ENCODE measurements at regions not wholly inside any gene's neighbourhood (a gene's known extent, or its start where the extent isn't known, plus 50 kb on each side); places are given as distances from the start of the nearest gene placed in this dataset.

DNA sequence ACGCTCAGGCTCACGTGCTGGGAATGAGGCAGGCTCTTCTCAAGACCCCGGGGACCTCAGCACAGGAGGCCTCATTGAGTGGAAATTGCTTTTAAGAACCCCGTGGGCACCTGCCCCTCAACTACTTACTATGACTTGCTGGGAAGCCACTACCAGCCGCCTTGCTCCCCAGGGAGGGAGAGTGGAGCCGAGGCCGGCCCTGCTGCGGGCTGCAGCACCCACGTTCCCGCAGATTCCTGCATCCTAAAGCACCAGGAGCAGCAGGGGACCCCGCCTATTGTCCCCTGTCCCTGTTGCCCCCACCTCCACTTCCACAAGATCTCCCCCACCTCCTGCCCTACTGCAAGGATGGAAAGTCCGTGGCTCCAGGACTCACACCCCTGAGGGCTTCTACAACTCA is 541.6 kb upstream of the PFKP start:
- Histone ChIP-seq H3K36me3 (replicated peaks in 1 of 2; ENCODE audit: control extremely low read depth in 1 of 2, control insufficient read depth in 1 of 2, extremely low read depth in 1 of 2, insufficient read depth in 2 of 2, low read length in 1 of 2) (no peaks in the 10 kb centered on the region), H3K4me3 (ENCODE audit: control extremely low read depth in 1 of 5, extremely low read depth in 1 of 5, insufficient read depth in 1 of 5, low read depth in 2 of 5, low read length in 4 of 5) (no peak overlapping the region), H3K79me2 (ENCODE audit: control insufficient read depth, insufficient read depth, low read length) (no peaks in the 10 kb centered on the region), H3K27me3 (replicated peaks in 1 of 4; ENCODE audit: control extremely low read depth in 1 of 4, control insufficient read depth in 3 of 4, insufficient read depth in 4 of 4, low read length in 3 of 4) (no peaks in the 10 kb centered on the region), H2AFZ (ENCODE audit: insufficient read depth, low read depth, low read length, poor library complexity, severe bottlenecking) (no peak overlapping the region), H3K27ac (ENCODE audit: low read length in 2 of 2) (no peak overlapping the region), H3K9ac (ENCODE audit: low read length) (no peak overlapping the region), H3K9me3 (ENCODE audit: control extremely low read depth in 1 of 3, control insufficient read depth in 2 of 3, insufficient read depth in 1 of 3, low read length in 2 of 3) (peaks cover 0 to 3% (median 0%) of the 10 kb centered on the region in 3 donors), H3K4me2 (replicated peaks; ENCODE audit: low read depth, low read length, poor library complexity, severe bottlenecking) (no peak overlapping the region), H3K4me1 (ENCODE audit: control insufficient read depth in 2 of 2, insufficient read depth in 2 of 2, low read length in 2 of 2) (no peaks in the 10 kb centered on the region), H4K20me1 (ENCODE audit: control insufficient read depth, insufficient read depth, low read length, poor library complexity, severe bottlenecking) (no peaks in the 10 kb centered on the region)
- ChIA-PET CTCF (no interaction called here), POLR2A (no interaction called here)
- WGBS (ENCODE audit: insufficient coverage) = 89% methylated on average over 12 of the region's 12 CpGs
- DNase-seq (no peak), ATAC-seq (ENCODE audit: low read depth) (no peak)
- TF ChIP-seq, protein P1, sequence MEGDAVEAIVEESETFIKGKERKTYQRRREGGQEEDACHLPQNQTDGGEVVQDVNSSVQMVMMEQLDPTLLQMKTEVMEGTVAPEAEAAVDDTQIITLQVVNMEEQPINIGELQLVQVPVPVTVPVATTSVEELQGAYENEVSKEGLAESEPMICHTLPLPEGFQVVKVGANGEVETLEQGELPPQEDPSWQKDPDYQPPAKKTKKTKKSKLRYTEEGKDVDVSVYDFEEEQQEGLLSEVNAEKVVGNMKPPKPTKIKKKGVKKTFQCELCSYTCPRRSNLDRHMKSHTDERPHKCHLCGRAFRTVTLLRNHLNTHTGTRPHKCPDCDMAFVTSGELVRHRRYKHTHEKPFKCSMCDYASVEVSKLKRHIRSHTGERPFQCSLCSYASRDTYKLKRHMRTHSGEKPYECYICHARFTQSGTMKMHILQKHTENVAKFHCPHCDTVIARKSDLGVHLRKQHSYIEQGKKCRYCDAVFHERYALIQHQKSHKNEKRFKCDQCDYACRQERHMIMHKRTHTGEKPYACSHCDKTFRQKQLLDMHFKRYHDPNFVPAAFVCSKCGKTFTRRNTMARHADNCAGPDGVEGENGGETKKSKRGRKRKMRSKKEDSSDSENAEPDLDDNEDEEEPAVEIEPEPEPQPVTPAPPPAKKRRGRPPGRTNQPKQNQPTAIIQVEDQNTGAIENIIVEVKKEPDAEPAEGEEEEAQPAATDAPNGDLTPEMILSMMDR (IDR thresholded peaks at IDR 0.05) = no peak
- no peak for TF ChIP-seq EZH2 (IDR thresholded peaks at IDR 0.05; ENCODE audit: borderline replicate concordance, insufficient read depth, low read depth, low read length, poor library complexity, severe bottlenecking)
- Mint-ChIP-seq H3K4me1 (no peaks in the 10 kb centered on the region), H3K9me3 (ENCODE audit: insufficient read depth) (no peaks in the 10 kb centered on the region), H3K27me3 (peaks cover 3% of the 10 kb centered on the region), H3K27ac (no peak overlapping the region), H3K4me3 (no peak overlapping the region)
- intact Hi-C loops (cut with micrococcal nuclease) = no loop called here

DNA sequence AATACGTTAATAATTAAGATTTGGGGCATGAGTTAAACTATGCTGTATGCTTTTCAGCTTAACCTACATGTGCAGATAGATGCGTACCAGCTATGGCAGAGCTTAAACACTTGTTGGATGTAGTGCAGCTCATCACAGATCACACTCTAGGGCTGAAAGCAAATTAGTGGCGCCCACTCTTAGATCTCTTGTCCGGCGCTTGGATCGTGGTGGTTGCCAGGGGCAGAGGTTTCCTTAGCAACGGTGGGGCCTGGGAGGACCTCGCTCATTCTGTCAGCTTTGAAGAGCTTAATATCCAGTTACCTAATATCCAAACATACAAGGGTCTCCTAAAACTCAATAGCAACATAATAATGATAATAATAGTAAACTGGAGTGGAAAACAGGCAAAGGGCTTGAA is 548.2 kb upstream of the PFKP start:
- H3K27me3 ChIP-seq (replicated peaks in 1 of 4; ENCODE audit: control extremely low read depth in 1 of 4, control insufficient read depth in 3 of 4, insufficient read depth in 4 of 4, low read length in 3 of 4) = no peaks in the 10 kb centered on the region
- Mint-ChIP-seq H3K4me1 (no peaks in the 10 kb centered on the region), H3K9me3 (ENCODE audit: insufficient read depth) (no peaks in the 10 kb centered on the region), H3K27me3 (no peaks in the 10 kb centered on the region), H3K4me3 (no peak overlapping the region), H3K27ac (no peak overlapping the region)
- H3K79me2 ChIP-seq (ENCODE audit: control insufficient read depth, insufficient read depth, low read length) = no peaks in the 10 kb centered on the region
- 94% methylated on average over 5 of the region's 8 CpGs for WGBS (ENCODE audit: insufficient coverage)
- no peak overlapping the region for H3K4me2 ChIP-seq (replicated peaks; ENCODE audit: low read depth, low read length, poor library complexity, severe bottlenecking)
- H3K4me1 ChIP-seq (ENCODE audit: control insufficient read depth in 2 of 2, insufficient read depth in 2 of 2, low read length in 2 of 2) = no peaks in the 10 kb centered on the region
- POLR2A ChIA-PET = no interaction called here
- ATAC-seq (ENCODE audit: low read depth) (no peak), DNase-seq (no peak)
- H3K27ac ChIP-seq (ENCODE audit: low read length in 2 of 2) = no peak overlapping the region
- no peak overlapping the region for H3K4me3 ChIP-seq (ENCODE audit: control extremely low read depth in 1 of 5, extremely low read depth in 1 of 5, insufficient read depth in 1 of 5, low read depth in 2 of 5, low read length in 4 of 5)
- CTCF ChIA-PET = no interaction called here
- no peak overlapping the region for H2AFZ ChIP-seq (ENCODE audit: insufficient read depth, low read depth, low read length, poor library complexity, severe bottlenecking)
- H3K9ac ChIP-seq (ENCODE audit: low read length) = no peak overlapping the region
- intact Hi-C loops (cut with micrococcal nuclease) = no loop called here
- TF ChIP-seq, protein P1 (IDR thresholded peaks at IDR 0.05) = no peak
- TF ChIP-seq EZH2 (IDR thresholded peaks at IDR 0.05; ENCODE audit: borderline replicate concordance, insufficient read depth, low read depth, low read length, poor library complexity, severe bottlenecking) = no peak
- no peaks in the 10 kb centered on the region for H4K20me1 ChIP-seq (ENCODE audit: control insufficient read depth, insufficient read depth, low read length, poor library complexity, severe bottlenecking)
- no peaks in the 10 kb centered on the region for H3K9me3 ChIP-seq (ENCODE audit: control extremely low read depth in 1 of 3, control insufficient read depth in 2 of 3, insufficient read depth in 1 of 3, low read length in 2 of 3)
- no peaks in the 10 kb centered on the region for H3K36me3 ChIP-seq (replicated peaks in 1 of 2; ENCODE audit: control extremely low read depth in 1 of 2, control insufficient read depth in 1 of 2, extremely low read depth in 1 of 2, insufficient read depth in 2 of 2, low read length in 1 of 2)

Measured in B cell (primary cell).